Body of pancreas (tissue), 4 donors: ENCODE measurements at regions not wholly inside any gene's neighbourhood (a gene's known extent, or its start where the extent isn't known, plus 50 kb on each side); places are given as distances from the start of the nearest gene placed in this dataset.

ENCODE experiments used
- POLR2A ChIP-seq, 3 donors: fragments of 450-650 bp; IDR thresholded peaks; one replicate each; pipeline ENCODE4 v1.6.1; 2016; ENCODE audit warnings: antibody characterized with exemption in 3 of 3, mild to moderate bottlenecking in 2 of 3
- TF ChIP-seq, protein P1 (sequence below), 7 experiments: fragments of 450-650 bp in 4 of 7; fragments of 200-600 bp in 3 of 7; sonication (generic) in 3 of 7; IDR thresholded peaks; one replicate each; pipeline ENCODE4 v1.5.1; 2016 to 2019; ENCODE audit warnings: antibody characterized with exemption in 7 of 7

GRCh38 chr6:76768556-76768955, 694.7 kb downstream of the HTR1B start:
- TF ChIP-seq, protein P1, sequence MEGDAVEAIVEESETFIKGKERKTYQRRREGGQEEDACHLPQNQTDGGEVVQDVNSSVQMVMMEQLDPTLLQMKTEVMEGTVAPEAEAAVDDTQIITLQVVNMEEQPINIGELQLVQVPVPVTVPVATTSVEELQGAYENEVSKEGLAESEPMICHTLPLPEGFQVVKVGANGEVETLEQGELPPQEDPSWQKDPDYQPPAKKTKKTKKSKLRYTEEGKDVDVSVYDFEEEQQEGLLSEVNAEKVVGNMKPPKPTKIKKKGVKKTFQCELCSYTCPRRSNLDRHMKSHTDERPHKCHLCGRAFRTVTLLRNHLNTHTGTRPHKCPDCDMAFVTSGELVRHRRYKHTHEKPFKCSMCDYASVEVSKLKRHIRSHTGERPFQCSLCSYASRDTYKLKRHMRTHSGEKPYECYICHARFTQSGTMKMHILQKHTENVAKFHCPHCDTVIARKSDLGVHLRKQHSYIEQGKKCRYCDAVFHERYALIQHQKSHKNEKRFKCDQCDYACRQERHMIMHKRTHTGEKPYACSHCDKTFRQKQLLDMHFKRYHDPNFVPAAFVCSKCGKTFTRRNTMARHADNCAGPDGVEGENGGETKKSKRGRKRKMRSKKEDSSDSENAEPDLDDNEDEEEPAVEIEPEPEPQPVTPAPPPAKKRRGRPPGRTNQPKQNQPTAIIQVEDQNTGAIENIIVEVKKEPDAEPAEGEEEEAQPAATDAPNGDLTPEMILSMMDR (IDR thresholded peaks at IDR 0.05) = no peak
- TF ChIP-seq POLR2A (IDR thresholded peaks at IDR 0.05) = no peak
